Activated CD4-positive, alpha-beta T cell treated with anti-CD3 and anti-CD28 coated beads, Interleukin-2, amount 50 U/mL, for 16 hours (primary cell): ENCODE measurements at regions not wholly inside any gene's neighbourhood (a gene's known extent, or its start where the extent isn't known, plus 50 kb on each side); places are given as distances from the start of the nearest gene placed in this dataset.
"Not testable (repeated sequence)": the region's sequence is repeated elsewhere in the genome, so short reads cannot be mapped to it uniquely, and the experiment has no call there.

ENCODE experiments used
- DNase-seq: peaks from one replicate; pipeline ENCODE4 v3.0.0-alpha.2; 2020

- no peak for DNase-seq
Observed at GRCh38 chr3:95319921-95320494, 1257.1 kb downstream of the NSUN3 start.

- no peak for DNase-seq
Observed at GRCh38 chr3:95327478-95327877, 1264.6 kb downstream of the NSUN3 start.

- DNase-seq, result no peak
Observed at GRCh38 chr3:95333826-95334225, 1271.0 kb downstream of the NSUN3 start.

- no peak for DNase-seq
Observed at GRCh38 chr3:95334461-95334860, 1271.6 kb downstream of the NSUN3 start.

GRCh38 chr3:95335517-95335916, 1272.7 kb downstream of the NSUN3 start:
- DNase-seq, result no peak

- no peak for DNase-seq
Observed at GRCh38 chr3:95338446-95338845, 1275.6 kb downstream of the NSUN3 start.

GRCh38 chr3:95341314-95341713, 1278.5 kb downstream of the NSUN3 start:
- DNase-seq, result no peak

GRCh38 chr3:95343228-95343627, 1280.4 kb downstream of the NSUN3 start:
- DNase-seq, result no peak

GRCh38 chr3:95343767-95344166, 1280.9 kb downstream of the NSUN3 start:
- DNase-seq, result no peak

GRCh38 chr3:95347936-95348335, 1285.1 kb downstream of the NSUN3 start:
- not testable (repeated sequence) for DNase-seq

GRCh38 chr3:95348879-95349278, 1286.0 kb downstream of the NSUN3 start:
- no peak for DNase-seq

GRCh38 chr3:95350049-95350448, 1287.2 kb downstream of the NSUN3 start:
- no peak for DNase-seq

GRCh38 chr3:95351158-95351557, 1288.3 kb downstream of the NSUN3 start:
- no peak for DNase-seq

- no peak for DNase-seq
Observed at GRCh38 chr3:95352471-95352870, 1289.6 kb downstream of the NSUN3 start.

GRCh38 chr3:95354489-95354888, 1291.6 kb downstream of the NSUN3 start:
- DNase-seq, result no peak

GRCh38 chr3:95356764-95357501, 1294.1 kb downstream of the NSUN3 start:
- no peak for DNase-seq

- no peak for DNase-seq
Observed at GRCh38 chr3:95387242-95388021, 1324.6 kb downstream of the NSUN3 start.

GRCh38 chr3:95389725-95390313, 1327.0 kb downstream of the NSUN3 start:
- DNase-seq, result no peak

GRCh38 chr3:95394286-95394685, 1331.4 kb downstream of the NSUN3 start:
- DNase-seq, result no peak

- DNase-seq, result no peak
Observed at GRCh38 chr3:95399585-95399984, 1336.7 kb downstream of the NSUN3 start.

- DNase-seq, result no peak
Observed at GRCh38 chr3:95401693-95402092, 1338.8 kb downstream of the NSUN3 start.

- DNase-seq, result no peak
Observed at GRCh38 chr3:95407709-95408463, 1345.0 kb downstream of the NSUN3 start.

GRCh38 chr3:95408464-95408862, 1345.6 kb downstream of the NSUN3 start:
- no peak for DNase-seq
